Spleen (tissue), 7 donors: ENCODE measurements at regions not wholly inside any gene's neighbourhood (a gene's known extent, or its start where the extent isn't known, plus 50 kb on each side); places are given as distances from the start of the nearest gene placed in this dataset.
"Not testable (repeated sequence)": the region's sequence is repeated elsewhere in the genome, so short reads cannot be mapped to it uniquely, and the experiment has no call there.

ENCODE experiments used
- POLR2A ChIP-seq, 3 donors: fragments of 450-650 bp; IDR thresholded peaks; one replicate each; pipeline ENCODE4 v1.5.1; 2017; ENCODE audit warnings: antibody characterized with exemption in 3 of 3, mild to moderate bottlenecking in 1 of 3
- POLR2AphosphoS5 ChIP-seq, 3 donors: sonication (generic); formaldehyde crosslinking; IDR thresholded peaks; one replicate each; pipeline ENCODE4 v1.5.1; 2017; ENCODE audit warnings: antibody characterized with exemption in 3 of 3
- TF ChIP-seq, protein P1 (sequence below), 11 experiments: fragments of 200-600 bp in 7 of 11; fragments of 450-650 bp in 4 of 11; sonication (generic) in 4 of 11; IDR thresholded peaks in 8 of 11; conservative IDR thresholded peaks in 3 of 11; 1 replicate in 7 of 11; 2 replicates in 4 of 11; pipeline versions ENCODE4 v1.4.0 to v1.8.0; 2016 to 2021; ENCODE audit warnings: antibody characterized with exemption in 11 of 11, inconsistent platforms in 4 of 11, mild to moderate bottlenecking in 1 of 11
- donor health status: DM: no; HTN: no; CAD: no; lungs with moderate emphysema.
- donor health status: DM: no; HTN: no; CAD: no.
- donor health status: DM: no; HTN: no; CAD: no.

DNA sequence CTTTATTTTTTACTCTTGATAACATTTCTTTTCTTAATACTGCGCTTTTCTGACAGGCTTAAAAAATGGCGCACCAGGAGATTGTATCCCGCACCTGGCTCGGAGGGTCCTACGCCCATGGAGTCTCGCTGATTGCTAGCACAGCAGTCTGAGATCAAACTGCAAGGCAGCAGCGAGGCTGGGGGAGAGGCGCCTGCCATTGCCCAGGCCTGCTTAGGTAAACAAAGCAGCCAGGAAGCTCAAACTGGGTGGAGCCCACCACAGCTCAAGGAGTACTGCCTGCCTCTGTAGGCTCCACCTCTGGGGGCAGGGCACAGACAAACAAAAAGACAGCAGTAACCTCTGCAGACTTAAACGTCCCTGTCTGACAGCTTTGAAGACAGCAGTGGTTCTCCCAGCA lies 264.2 kb upstream of the EYS start:
- TF ChIP-seq, protein P1, sequence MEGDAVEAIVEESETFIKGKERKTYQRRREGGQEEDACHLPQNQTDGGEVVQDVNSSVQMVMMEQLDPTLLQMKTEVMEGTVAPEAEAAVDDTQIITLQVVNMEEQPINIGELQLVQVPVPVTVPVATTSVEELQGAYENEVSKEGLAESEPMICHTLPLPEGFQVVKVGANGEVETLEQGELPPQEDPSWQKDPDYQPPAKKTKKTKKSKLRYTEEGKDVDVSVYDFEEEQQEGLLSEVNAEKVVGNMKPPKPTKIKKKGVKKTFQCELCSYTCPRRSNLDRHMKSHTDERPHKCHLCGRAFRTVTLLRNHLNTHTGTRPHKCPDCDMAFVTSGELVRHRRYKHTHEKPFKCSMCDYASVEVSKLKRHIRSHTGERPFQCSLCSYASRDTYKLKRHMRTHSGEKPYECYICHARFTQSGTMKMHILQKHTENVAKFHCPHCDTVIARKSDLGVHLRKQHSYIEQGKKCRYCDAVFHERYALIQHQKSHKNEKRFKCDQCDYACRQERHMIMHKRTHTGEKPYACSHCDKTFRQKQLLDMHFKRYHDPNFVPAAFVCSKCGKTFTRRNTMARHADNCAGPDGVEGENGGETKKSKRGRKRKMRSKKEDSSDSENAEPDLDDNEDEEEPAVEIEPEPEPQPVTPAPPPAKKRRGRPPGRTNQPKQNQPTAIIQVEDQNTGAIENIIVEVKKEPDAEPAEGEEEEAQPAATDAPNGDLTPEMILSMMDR (IDR thresholded peaks at IDR 0.05 in 8 of 11, conservative IDR thresholded peaks at IDR 0.05 in 3 of 11): not testable (repeated sequence)
- not testable (repeated sequence) for TF ChIP-seq POLR2A, POLR2AphosphoS5 (IDR thresholded peaks at IDR 0.05)
